H1 (cell line): ENCODE measurements at regions not wholly inside any gene's neighbourhood (a gene's known extent, or its start where the extent isn't known, plus 50 kb on each side); places are given as distances from the start of the nearest gene placed in this dataset.

ENCODE experiments used
- RFX5 ChIP-seq: IDR thresholded peaks from 2 replicates; pipeline ENCODE4 v1.6.1; 2011; ENCODE audit warnings: low read depth, low read length, improper control_type of control experiment, borderline replicate concordance

GRCh38 chr15:58292751-58293175, 139.0 kb upstream of the LIPC start (continued):
- TF ChIP-seq RFX5: no peak
